Keratinocyte (primary cell): ENCODE measurements at regions not wholly inside any gene's neighbourhood (a gene's known extent, or its start where the extent isn't known, plus 50 kb on each side); places are given as distances from the start of the nearest gene placed in this dataset.

Source experiments
- DNase-seq: peaks from one replicate; pipeline ENCODE4 v3.0.0-alpha.2; 2011; ENCODE audit warnings: low read depth, missing footprints, low spot score
- FAIRE-seq: peaks from 2 replicates; lab custom pipeline; 2011; peaks lifted over from hg19 to GRCh38; lab: Jason Lieb, UNC
- H2AFZ ChIP-seq: 2 replicates; pipeline ENCODE4 v1.6.0; 2012; ENCODE audit warnings: low read length, control low read depth, inconsistent platforms; ENCODE audit not compliant: control insufficient read depth
- H3K27ac ChIP-seq: 2 replicates; pipeline ENCODE4 v1.5.1; 2011; ENCODE audit warnings: low read length; ENCODE audit not compliant: control insufficient read depth, insufficient read depth
- H3K27me3 ChIP-seq: 3 replicates; pipeline ENCODE4 v1.6.0; 2011; ENCODE audit warnings: low read length; ENCODE audit not compliant: control insufficient read depth, insufficient read depth; ENCODE audit errors: extremely low read depth
- H3K36me3 ChIP-seq, 2 experiments: 2 replicates in 1 of 2; 3 replicates in 1 of 2; pipeline ENCODE4 v1.5.1; 2011; ENCODE audit warnings: low read length in 2 of 2, mild to moderate bottlenecking in 1 of 2; ENCODE audit not compliant: control insufficient read depth in 2 of 2, insufficient read depth in 2 of 2; ENCODE audit errors: extremely low read depth in 1 of 2
- H3K4me1 ChIP-seq: 3 replicates; pipeline ENCODE4 v1.5.1; 2011; ENCODE audit warnings: low read length; ENCODE audit not compliant: control insufficient read depth, insufficient read depth; ENCODE audit errors: extremely low read depth
- H3K4me2 ChIP-seq: 3 replicates; pipeline ENCODE4 v1.6.0; 2011; ENCODE audit warnings: low read depth, low read length; ENCODE audit not compliant: control insufficient read depth, insufficient read depth; ENCODE audit errors: extremely low read depth
- H3K4me3 ChIP-seq, 3 experiments: fragments of 200-600 bp in 1 of 3; sonication (generic) in 1 of 3; 2 replicates in 2 of 3; 3 replicates in 1 of 3; pipeline ENCODE4 v1.5.1; 2011 to 2016; ENCODE audit warnings: low read length in 3 of 3, mild to moderate bottlenecking in 3 of 3, control low read depth in 2 of 3, inconsistent platforms in 1 of 3, low read depth in 1 of 3, mixed read lengths in 1 of 3, mixed run types in 1 of 3, moderate library complexity in 1 of 3; ENCODE audit not compliant: control insufficient read depth in 2 of 3, insufficient read depth in 2 of 3; ENCODE audit errors: extremely low read depth in 1 of 3
- H3K79me2 ChIP-seq: 2 replicates; pipeline ENCODE4 v1.6.0; 2012; ENCODE audit warnings: low read length; ENCODE audit not compliant: control insufficient read depth, insufficient read depth
- H3K9ac ChIP-seq: 3 replicates; pipeline ENCODE4 v1.6.0; 2011; ENCODE audit warnings: low read length; ENCODE audit not compliant: control insufficient read depth, insufficient read depth; ENCODE audit errors: extremely low read depth
- H3K9me1 ChIP-seq: 3 replicates; pipeline ENCODE4 v1.6.0; 2011; ENCODE audit warnings: low read length; ENCODE audit not compliant: control insufficient read depth, insufficient read depth; ENCODE audit errors: extremely low read depth
- H3K9me3 ChIP-seq: 2 replicates; pipeline ENCODE4 v1.5.1; 2012; ENCODE audit warnings: low read depth, low read length; ENCODE audit not compliant: control insufficient read depth
- H4K20me1 ChIP-seq: 3 replicates; pipeline ENCODE4 v1.6.0; 2011; ENCODE audit warnings: low read length; ENCODE audit not compliant: control insufficient read depth, insufficient read depth; ENCODE audit errors: extremely low read depth
- EZH2 ChIP-seq: IDR thresholded peaks from one replicate; pipeline ENCODE4 v1.6.1; 2012; ENCODE audit warnings: inconsistent platforms, mild to moderate bottlenecking, low read length, moderate library complexity
- dilution Hi-C: fragments of 300-500 bp; cut with MboI; formaldehyde crosslinking; loops from one replicate; pipeline ENCODE4 v1.7.0; 2020; ENCODE audit warnings: low sequenced_read_pairs; ENCODE audit not compliant: extremely low pct_ligation_motif_present
- TF ChIP-seq, protein P1 (sequence below), 3 experiments: IDR thresholded peaks in 1 of 3; conservative IDR thresholded peaks in 1 of 3; optimal IDR thresholded peaks in 1 of 3; 2 replicates in 2 of 3; 3 replicates in 1 of 3; pipeline versions ENCODE3 to v1.5.1; 2011; ENCODE audit warnings: low read length in 3 of 3, mild to moderate bottlenecking in 3 of 3, moderate library complexity in 2 of 3, control low read depth in 1 of 3, inconsistent platforms in 1 of 3; ENCODE audit not compliant: insufficient read depth in 2 of 3; ENCODE audit errors: extremely low read depth in 1 of 3

DNA sequence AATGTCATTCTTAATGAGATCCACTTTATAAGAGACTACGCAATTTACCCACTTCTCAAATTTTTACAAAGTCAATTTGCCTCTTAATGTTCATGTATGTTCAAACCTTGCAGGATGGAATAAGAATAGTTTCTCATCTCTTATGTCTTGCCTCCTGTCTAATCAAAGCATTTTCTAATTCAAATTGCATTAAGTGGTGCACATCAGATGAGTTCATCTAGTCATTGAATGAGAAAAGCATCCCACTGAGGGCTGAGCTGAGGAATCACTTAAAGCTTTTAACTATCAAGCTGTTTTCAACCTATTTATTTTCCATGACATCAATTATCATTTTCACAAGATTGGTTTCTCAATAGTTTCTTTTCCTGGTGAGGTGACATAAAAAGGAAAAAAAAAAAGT, 1964.0 kb downstream of the PCDH7 start:
- H4K20me1 ChIP-seq = no peaks in the 10 kb centered on the region
- H3K9ac ChIP-seq = no peak overlapping the region
- H3K9me1 ChIP-seq = no peaks in the 10 kb centered on the region
- dilution Hi-C loops = no loop called here
- no peaks in the 10 kb centered on the region for H3K27me3 ChIP-seq
- H3K4me1 ChIP-seq = no peaks in the 10 kb centered on the region
- no peak for TF ChIP-seq EZH2
- TF ChIP-seq, protein P1, sequence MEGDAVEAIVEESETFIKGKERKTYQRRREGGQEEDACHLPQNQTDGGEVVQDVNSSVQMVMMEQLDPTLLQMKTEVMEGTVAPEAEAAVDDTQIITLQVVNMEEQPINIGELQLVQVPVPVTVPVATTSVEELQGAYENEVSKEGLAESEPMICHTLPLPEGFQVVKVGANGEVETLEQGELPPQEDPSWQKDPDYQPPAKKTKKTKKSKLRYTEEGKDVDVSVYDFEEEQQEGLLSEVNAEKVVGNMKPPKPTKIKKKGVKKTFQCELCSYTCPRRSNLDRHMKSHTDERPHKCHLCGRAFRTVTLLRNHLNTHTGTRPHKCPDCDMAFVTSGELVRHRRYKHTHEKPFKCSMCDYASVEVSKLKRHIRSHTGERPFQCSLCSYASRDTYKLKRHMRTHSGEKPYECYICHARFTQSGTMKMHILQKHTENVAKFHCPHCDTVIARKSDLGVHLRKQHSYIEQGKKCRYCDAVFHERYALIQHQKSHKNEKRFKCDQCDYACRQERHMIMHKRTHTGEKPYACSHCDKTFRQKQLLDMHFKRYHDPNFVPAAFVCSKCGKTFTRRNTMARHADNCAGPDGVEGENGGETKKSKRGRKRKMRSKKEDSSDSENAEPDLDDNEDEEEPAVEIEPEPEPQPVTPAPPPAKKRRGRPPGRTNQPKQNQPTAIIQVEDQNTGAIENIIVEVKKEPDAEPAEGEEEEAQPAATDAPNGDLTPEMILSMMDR (optimal IDR thresholded peaks at IDR 0.05 in 1 of 3, IDR thresholded peaks at IDR 0.05 in 1 of 3, conservative IDR thresholded peaks at IDR 0.05 in 1 of 3; ENCODE audit: extremely low read depth in 1 of 3, insufficient read depth in 2 of 3, low read length in 3 of 3) = no peak
- no peak for DNase-seq
- no peaks in the 10 kb centered on the region for H3K36me3 ChIP-seq
- no peak overlapping the region for H2AFZ ChIP-seq
- H3K9me3 ChIP-seq = no peaks in the 10 kb centered on the region
- FAIRE-seq = no peak
- no peak overlapping the region for H3K4me3 ChIP-seq
- no peak overlapping the region for H3K27ac ChIP-seq
- H3K4me2 ChIP-seq = no peak overlapping the region
- H3K79me2 ChIP-seq = no peaks in the 10 kb centered on the region

DNA sequence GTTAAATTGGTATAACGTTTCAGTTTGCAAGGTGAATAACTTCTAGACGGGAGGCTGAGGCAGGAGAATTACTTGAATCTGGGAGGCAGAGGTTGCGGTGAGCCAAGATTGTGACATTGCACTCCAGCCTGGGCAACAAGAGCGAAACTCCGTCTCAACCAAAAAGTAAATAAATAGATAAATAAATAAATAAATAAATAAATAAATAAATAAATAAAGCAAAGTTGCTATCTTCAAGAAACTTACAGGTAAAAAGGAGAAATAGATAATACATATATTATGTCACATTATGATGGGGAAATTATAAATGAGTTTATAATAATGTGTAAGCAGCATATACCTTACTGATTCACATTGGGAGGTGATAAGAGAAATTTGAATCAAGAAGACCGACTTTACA, 1966.0 kb downstream of the PCDH7 start:
- no peak for FAIRE-seq
- H3K4me3 ChIP-seq = no peak overlapping the region
- no peaks in the 10 kb centered on the region for H3K27me3 ChIP-seq
- H3K9ac ChIP-seq = no peak overlapping the region
- no peak overlapping the region for H2AFZ ChIP-seq
- H3K4me2 ChIP-seq = no peak overlapping the region
- no peak overlapping the region for H3K27ac ChIP-seq
- no peaks in the 10 kb centered on the region for H4K20me1 ChIP-seq
- H3K9me3 ChIP-seq = no peaks in the 10 kb centered on the region
- H3K4me1 ChIP-seq = no peaks in the 10 kb centered on the region
- H3K9me1 ChIP-seq = no peaks in the 10 kb centered on the region
- DNase-seq = no peak
- TF ChIP-seq, protein P1 (optimal IDR thresholded peaks at IDR 0.05 in 1 of 3, IDR thresholded peaks at IDR 0.05 in 1 of 3, conservative IDR thresholded peaks at IDR 0.05 in 1 of 3; ENCODE audit: extremely low read depth in 1 of 3, insufficient read depth in 2 of 3, low read length in 3 of 3) = no peak
- TF ChIP-seq EZH2 = no peak
- dilution Hi-C loops = no loop called here
- H3K36me3 ChIP-seq = no peaks in the 10 kb centered on the region
- H3K79me2 ChIP-seq = no peaks in the 10 kb centered on the region
